HG02763 (cell line): ENCODE measurements at regions not wholly inside any gene's neighbourhood (a gene's known extent, or its start where the extent isn't known, plus 50 kb on each side); places are given as distances from the start of the nearest gene placed in this dataset.
A peak's percentile ranks its signal among the peaks of the same experiment; 100 is the strongest.
"Not testable (repeated sequence)": the region's sequence is repeated elsewhere in the genome, so short reads cannot be mapped to it uniquely, and the experiment has no call there.

ENCODE experiments used
- ATAC-seq: cut with Tn5 transposase; IDR thresholded peaks from one replicate; pipeline ENCODE4 v1.9.1; 2021; ENCODE audit warnings: mild to moderate bottlenecking, moderate library complexity; ENCODE audit not compliant: unreplicated experiment

DNA sequence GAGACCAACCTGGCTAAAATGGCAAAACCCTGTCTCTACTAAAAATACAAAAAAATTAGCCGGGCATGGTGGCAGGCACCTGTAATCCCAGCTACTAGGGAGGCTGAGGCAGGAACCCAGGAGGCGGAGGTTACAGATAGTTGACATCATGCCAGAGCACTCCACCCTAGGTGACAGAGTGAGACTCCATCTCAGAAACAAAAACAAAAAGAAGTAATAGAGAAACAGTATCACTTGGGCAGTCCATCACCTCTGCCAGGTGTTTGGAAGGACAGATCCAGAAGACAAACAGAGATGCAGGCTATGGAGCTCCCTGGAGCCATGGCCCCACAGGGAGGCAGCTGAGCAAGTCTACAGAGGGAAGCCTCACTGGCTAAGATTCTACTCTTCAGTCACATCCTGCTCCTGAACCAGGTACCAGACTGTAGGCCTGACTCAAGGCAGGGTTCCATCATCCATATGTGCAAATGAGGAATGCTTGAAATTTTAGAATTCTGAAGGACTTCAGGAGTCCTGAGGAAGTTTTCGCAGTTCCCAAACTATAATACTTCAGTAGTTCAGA is 81.4 kb upstream of the CPEB2 start:
- no peak for ATAC-seq

DNA sequence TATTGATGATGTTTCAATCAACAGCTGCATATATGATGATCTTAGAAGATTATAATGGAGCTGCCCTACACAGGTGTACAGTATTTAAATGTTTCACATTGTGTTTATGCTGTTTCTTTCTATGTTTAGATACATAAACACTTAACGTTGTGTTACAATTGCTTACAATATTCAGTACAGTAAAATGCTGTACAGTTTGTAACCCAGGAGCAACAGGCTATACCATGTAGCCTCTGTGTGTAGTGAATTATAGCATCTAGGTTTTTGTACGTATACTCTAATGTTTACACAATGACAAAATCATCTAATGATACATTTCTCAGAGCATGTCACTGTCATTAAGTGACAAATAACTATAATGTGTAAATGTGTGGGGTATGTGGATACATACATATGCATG is 80.5 kb upstream of the CPEB2 start:
- not testable (repeated sequence) for ATAC-seq

DNA sequence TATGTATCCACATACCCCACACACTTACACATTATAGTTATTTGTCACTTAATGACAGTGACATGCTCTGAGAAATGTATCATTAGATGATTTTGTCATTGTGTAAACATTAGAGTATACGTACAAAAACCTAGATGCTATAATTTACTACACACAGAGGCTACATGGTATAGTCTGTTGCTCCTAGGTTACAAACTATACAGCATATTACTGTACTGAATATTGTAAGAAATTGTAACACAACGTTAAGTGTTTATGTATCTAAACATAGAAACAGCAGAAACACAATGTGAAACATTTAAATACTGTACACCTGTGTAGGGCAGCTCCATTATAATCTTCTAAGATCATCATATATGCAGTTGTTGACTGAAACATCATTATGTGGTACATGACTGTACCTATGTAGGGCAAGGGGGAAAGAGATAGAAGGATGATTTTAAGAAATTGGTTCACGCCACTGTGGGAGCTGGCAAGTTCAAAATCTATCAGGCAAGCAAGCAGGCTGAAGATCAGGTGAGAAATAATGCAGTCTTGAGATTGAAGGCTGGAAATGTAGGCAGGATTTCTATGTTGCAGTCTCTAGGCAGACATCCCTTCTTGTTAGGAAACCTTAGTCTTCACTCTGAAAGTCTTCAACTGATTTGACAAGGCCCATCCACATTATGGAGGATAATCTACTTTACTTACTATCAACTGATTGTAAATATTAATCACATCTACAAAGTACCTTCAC is 78.0 kb upstream of the CPEB2 start:
- no peak for ATAC-seq

DNA sequence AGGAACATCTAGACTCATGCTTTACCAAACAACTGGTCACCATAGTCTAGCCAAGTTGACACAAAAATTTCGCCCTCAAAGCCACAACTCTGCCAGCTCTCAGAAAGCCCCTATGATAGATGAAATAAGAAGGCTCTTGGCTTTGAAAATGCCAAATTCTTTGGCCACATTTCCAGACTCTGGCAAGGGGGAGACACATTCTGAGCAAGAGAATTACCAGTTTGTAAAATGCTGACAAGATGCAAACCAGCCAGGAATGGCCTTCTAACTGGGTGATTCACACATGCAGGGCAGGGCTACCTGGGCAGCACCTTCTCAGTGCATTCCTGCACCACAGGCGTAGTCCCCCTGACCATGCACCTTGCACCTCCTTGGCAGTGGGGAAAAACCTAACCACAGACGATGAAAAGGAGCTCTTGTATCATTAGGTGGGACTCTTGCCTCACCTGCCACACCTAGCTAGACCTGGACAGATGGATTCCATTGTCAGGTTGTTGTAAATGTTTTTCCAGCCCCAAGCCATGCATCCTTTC is 77.4 kb upstream of the CPEB2 start:
- no peak for ATAC-seq

DNA sequence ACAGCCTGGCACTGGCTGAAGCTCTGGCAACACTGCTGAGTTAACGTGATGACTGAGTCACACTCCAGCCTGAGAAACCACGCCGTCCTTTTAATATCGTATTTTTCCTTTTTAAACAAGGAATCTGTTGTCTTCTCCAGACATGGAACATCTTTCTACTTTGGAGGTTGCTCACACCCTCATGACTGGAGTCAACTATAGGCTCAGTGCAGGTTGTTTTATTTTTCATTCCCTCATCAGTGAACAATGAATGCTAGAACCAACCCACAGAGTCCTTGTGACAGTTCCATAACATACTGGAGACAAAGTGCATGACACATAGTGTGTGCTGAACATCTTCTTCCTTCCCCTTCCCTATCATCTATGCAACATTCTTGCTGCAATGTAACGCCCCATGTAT is 76.8 kb upstream of the CPEB2 start:
- no peak for ATAC-seq

DNA sequence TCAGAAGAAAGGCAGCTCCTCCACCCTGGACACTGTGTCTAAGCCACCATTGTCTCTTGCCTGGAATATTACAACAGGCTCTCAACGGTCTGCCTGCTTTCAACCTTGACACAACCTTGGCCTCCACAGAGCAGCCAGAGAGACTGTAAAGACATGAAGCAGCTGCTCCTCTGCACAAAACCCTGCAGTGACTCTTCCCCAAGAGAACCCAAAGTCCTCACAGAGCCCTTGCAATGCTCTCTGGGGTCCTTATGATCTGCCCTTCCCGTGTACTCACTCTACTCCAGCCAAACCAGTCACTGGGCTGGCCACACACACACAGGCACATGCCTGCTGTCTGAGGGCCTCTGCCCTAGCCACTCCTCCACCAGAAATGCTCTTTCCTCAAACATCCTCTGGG is 75.9 kb upstream of the CPEB2 start:
- ATAC-seq = no peak

DNA sequence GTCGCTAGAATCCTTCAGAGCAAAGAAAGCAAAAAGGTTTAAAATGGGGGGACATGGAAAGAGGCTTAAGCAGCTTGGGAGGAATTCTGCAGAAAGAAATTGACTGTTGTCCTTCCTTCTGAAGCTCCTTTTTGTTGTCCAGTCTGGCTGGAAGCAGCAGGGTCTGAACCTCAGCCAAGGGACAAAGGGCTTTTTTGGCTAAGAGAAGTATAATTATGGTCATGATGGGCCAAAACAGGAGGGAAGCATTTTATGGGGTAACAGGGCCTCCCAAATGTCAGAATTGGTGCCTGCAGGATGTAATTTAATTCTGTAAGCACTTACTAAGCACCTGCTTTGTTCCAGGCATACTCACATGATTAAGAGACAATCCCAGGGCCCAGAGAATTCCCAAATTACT is 74.2 kb upstream of the CPEB2 start:
- ATAC-seq = no peak

DNA sequence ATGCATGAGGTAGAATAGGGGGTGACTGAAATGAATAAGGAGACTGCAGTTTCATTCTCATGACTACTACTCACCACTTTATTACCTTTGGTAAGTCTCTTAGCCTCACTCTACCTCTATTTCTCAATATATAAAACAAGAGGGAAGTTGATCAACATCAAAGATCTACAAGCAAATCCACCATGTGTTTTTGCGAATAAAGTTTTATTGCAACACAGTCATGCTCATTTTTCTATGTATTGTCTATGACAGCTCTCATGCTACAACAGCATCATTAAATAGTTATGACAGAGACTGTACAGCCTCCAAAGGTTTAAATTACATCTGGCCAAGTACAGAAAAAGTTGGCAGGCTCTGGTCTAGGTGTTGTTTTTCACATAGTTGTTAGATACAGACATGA is 72.6 kb upstream of the CPEB2 start:
- no peak for ATAC-seq

DNA sequence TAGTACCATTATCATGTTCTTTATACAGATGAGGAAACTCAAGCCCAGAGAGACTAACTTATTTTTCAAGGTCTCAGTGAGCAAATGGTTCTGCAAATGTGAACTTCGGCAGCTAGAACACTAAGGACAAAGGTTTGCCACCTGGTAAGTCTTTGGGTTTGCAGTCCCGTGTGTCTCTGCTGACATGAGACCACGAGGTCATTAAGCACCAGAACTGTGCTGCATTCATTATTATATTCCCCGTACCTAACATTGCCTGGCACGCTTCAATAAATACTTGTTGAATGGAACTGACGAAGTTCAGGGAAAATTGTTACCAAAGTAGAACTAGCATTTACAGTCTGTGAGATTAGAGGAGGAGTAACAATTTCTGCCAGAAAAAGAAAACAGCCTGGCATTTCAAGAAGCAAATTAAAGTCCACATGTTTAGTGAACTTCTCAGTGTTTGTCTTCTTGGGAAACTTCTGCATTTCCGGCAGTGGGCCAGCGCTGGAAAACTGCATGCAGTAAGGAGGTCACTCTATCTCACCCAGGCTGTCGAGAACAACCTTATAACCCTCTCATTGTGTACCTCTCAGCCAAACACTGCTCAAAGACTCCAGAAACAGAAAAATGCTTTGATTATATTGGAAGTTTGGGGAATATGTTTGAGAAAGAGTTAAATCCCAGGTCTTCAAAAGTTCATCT is 67.4 kb upstream of the CPEB2 start:
- ATAC-seq = no peak

DNA sequence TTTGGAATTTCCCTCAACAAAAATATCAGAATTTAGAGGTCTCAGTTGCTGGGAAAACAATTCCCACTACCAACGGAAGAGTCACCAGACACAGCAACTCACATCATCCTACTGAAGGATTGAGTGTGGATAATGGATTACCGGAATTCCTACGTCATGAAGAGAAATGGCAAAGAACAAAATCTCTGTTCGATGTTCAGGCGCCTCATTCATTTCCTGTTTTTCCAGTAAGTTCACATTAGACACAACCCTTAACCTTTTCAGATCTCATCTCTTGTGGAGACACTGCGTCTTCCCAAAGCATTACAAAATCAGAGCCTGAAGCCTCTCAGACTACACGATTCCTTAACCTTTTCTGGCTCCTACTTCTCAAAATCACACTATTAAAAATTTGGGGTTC is 58.5 kb upstream of the CPEB2 start:
- ATAC-seq = no peak

DNA sequence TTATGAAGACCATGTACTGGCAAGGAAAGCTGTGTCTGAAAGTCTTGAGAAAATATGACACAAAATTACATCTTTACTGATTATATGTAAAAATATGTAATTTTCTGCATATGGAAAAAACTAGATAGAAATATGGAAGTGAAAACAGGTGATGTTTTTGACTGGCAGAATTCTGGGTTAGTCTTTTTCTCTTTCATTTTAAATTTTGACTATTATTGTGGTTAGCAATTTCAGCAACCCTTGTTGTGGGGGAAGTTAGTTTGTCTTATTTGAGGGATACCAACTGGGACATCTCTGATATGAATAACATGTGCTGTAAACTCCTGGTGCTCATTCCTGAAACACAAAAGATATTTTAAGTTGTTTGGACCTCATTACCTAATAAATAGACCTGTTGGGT is 49.9 kb upstream of the CPEB2 start:
- peak; percentile 56 for ATAC-seq
